ENCODE measurements at regions not wholly inside any gene's neighbourhood (a gene's known extent, or its start where the extent isn't known, plus 50 kb on each side); places are given as distances from the start of the nearest gene placed in this dataset.
"Not testable (repeated sequence)": the region's sequence is repeated elsewhere in the genome, so short reads cannot be mapped to it uniquely, and the experiment has no call there.

- ATAC-seq = no peak
Observed at GRCh38 chr11:69869311-69869939, 50.2 kb upstream of the FGF3 start.

GRCh38 chr11:69870766-69871165 lies 51.5 kb upstream of the FGF3 start:
- intact Hi-C loops (cut with DNase I, micrococcal nuclease) = no loop called here
- ATAC-seq (no peak), DNase-seq (no peak)

More at GRCh38 chr11:69869311-69869939, 50.2 kb upstream of the FGF3 start:
- DNase-seq = no peak
- intact Hi-C loops (cut with DNase I, micrococcal nuclease) = no loop called here

DNA sequence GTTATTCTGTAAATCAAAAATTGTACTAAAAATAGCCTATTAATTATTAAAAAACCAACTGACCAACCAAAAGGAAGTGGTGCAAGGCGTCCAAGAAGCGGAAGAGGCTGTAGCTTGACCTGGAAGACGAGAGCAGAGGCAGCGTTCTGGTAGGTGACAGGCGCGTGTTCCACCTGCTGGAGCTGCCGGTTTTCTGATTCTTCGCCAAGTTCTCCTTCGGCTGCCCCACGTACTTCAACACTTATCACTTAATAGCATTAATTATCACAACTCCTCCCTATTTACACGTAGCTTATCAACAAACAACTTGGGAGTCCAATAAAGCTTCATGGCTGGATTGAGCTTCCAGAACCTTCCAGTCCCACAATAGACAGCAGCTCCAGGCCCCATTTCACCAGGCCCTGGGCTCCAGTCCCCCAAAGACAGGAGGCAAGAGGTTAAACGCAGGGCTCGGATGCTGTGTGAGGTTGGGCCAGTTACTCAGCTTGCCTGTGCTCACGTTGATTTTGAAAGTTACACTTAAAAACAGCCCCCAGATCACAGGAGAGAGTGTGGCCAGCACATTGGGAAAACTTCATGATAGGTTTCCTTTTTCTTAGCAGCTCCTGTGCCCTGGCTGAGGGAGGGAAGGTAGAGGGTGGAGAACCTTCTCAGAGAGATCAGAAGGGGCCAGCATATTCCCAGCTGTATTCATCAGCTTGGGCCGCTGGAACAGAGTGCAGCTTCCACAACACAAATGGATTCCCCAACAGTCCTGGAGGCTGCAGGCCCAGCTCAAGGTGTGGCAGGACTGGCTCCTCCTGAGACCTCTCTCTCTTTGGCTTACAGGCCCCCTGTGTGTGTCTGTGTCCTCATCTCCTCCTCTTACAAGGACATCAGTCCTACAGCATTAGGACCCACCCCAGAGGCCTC lies 54.2 kb upstream of the FGF3 start:
- peak in 1 of 2 donors; percentile 11 for DNase-seq
- intact Hi-C loops (cut with DNase I, micrococcal nuclease) = no loop called here
- no peak for ATAC-seq

DNA sequence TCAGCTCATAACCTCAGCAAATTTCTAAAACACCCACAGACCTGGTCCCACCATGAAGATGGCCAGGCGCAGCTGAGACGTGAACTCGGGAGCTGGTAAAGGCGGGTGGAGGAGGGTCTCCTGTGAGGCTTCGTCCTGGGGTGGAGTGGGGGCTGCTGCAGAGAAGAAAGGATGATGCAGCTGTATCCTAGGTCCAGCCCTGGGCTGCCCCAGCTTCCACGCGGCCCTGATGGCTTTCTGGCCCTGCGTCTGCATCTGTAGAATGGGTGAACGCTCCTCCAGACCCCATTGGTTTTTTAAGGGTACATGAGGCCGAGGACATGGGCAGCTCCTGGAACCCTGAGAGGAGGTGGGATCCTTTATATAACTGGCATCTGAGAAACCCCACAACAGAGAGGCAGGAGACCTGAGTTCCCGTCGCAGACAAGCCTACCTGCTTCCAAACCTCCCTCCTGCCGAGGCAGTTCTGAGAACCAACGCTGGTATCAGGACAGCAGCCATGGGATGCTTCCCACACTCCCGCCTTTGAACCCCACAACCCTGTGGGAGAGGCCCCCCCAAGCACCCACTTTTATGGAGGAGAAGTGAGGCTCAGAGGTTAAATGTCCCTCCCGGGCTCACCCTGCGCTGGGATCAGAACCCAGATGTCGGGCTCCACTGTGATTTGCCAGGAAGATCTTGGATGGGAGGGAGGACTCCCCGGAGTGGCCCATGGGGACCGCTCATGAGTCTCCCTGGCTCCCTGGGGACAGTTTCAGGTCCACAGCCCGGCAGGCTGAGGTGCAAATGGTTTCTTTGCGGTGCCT lies 55.2 kb upstream of the FGF3 start:
- intact Hi-C loops (cut with DNase I, micrococcal nuclease) = no loop called here
- DNase-seq = peak in 1 of 2 donors; percentile 15
- no peak for ATAC-seq

DNA sequence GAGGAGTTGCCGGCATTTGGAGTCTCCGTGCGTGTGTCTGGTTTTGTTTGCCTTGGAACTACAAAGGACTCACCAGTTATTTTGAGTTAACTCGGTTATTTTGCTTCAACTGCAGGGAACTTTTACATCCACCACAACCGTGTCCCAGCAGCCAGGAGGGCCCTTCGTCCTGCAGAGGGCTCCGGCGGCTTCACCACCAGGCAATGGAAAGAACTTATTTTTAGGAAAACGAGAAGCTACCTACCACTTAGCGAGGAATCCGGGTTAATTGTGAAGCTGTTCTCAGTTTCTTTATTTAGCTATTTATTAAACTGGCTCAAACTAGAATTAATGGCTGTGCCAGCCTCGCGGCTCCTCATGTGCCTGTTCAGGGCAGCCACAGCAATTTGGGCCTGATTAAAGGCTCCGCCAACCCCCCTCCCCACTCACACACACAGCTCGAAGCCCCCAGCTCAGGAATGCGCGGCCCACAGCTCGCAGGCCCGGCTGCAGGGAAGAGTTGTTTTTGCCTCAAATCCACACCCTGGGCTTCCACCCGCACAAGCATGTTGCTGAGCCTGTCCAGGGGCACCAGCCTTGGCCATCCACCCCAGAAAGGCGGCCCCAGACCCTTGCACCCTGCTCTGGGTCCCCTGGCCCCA lies 55.9 kb upstream of the FGF3 start:
- intact Hi-C loops (cut with DNase I, micrococcal nuclease) = no loop called here
- DNase-seq (peak in 1 of 2 donors; percentile 2), ATAC-seq (no peak)

DNA sequence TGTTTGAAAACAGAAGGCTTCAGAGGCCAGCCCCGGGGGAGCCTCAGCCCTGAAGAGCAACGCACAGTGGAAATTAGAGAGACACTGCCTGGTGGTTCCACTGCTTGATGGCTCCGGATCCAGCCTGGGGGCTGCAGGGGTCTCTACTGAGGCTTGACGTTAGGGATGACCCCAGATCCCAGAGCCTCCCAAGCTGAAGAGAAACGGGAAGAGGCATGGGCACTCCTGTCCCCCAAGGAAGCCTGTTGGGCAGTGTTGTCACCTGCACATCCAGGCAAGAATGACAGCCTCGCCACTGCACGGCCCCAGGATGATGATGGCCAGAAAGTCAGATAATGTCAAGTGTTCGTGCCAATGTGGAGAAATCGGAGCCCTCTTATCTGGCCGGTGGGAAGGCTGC lies 56.8 kb upstream of the FGF3 start:
- ATAC-seq (no peak), DNase-seq (peak in 1 of 2 donors; percentile 9)
- intact Hi-C loops (cut with DNase I, micrococcal nuclease) = no loop called here

GRCh38 chr11:69877235-69877634 lies 58.0 kb upstream of the FGF3 start:
- DNase-seq = no peak
- no peak for ATAC-seq
- intact Hi-C loops (cut with DNase I, micrococcal nuclease) = no loop called here

GRCh38 chr11:69877704-69878103 lies 58.5 kb upstream of the FGF3 start:
- DNase-seq; intact Hi-C loops (cut with DNase I, micrococcal nuclease); ATAC-seq: not testable (repeated sequence)

DNA sequence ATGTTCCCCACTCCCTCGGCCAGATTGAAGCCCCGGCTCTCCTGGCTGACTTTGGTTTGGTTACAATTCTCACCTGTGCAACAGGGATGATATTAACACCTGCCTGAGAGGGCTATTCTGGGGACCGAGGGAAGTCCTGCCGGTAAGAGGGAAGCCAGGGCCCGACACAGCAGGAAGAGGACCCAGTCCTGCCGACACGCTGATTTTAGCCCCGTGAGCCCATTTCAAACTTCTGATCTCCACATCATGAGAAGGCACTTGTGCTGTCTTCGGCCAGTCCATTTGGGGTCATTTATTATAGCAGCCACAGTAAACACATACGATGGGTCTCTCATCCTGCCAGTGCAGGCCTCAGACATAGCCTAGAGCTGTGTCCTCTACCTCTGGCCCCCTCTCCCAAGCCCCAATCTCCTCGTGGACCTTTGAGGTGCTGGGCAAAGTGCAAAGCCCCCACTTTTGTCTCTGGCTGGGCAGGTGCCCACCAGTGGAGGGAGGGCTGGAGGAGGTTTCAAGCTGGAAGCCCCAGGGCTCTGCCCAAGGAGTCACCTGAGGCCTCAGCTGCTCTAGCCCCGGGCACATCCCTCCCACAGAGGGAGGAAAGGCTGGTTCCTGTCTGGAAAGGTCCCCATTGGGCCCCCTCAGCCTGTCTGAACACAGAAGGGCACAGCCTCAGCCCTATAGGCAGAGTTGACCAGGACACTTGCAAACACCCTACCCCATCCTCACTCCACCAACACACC lies 59.1 kb upstream of the FGF3 start:
- DNase-seq (peak in 1 of 2 donors; percentile 5), ATAC-seq (no peak)
- intact Hi-C loops (cut with DNase I, micrococcal nuclease) = no loop called here

GRCh38 chr11:69878927-69879728 lies 59.9 kb upstream of the FGF3 start:
- ATAC-seq (no peak), DNase-seq (no peak)
- intact Hi-C loops (cut with DNase I, micrococcal nuclease) = no loop called here

DNA sequence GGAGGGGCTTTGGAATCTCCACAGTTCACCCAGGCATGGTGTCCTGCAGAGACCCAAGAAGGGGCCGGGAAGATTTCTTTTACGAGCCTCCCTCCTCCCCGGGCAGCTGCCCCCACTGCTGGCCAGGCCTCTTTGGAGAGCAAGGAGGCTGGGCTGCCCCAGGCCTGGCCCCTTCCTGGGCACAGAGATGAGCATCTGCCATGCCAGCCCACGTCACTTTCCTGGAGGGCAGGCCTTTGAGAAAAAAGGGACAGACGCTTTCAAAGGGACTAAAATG lies 60.5 kb upstream of the FGF3 start:
- intact Hi-C loops (cut with DNase I, micrococcal nuclease) = loop anchor here in 1 of 2 donors (10.0 kb wide), 1 partner anchor 155 kb away; no protein-coding TSS in a partner anchor
- ATAC-seq (no peak), DNase-seq (no peak)

DNA sequence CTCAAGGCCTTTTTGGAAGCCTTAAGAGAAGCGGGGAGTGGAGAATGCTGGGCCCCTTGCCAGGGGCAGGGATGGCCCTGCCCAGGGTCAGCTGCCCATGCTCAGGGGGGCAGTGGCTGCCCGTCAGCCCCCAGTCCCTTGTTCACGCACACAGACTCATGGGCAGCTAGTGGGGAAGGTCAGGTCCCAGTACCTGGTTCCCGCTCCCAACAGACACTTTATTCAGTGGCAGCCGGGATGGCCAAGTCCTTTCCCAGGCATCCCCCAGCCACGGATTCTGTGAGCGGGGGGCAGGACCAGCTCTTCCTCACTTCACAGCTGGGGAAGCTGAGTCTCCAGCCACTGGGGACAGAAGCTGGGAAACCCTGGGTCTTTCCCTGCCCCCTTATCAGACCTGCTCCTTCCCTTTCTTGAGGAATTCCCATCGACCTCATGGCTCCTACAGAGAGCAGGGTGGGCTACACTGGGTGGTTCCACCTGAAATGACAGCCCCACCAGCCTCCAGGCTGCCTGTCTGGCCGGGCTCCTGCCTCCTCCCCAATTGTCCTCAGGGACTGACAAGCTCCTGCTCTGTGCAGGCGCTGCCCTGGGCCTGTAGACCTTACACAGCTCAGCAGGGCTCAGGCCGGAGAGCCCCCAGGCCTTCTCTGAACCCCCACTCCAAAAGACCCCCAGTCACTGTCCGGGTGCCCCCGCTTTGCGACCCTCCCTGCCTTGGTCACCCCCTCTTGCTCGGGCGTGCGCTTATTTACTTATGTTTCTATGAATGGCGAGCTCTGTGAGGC lies 61.0 kb upstream of the FGF3 start:
- intact Hi-C loops (cut with DNase I, micrococcal nuclease) = loop anchor here in 1 of 2 donors (10.0 kb wide), 1 partner anchor 155 kb away; no protein-coding TSS in a partner anchor

GRCh38 chr11:69880826-69881445 lies 61.7 kb upstream of the FGF3 start:
- ATAC-seq (no peak), DNase-seq (no peak)
- intact Hi-C loops (cut with DNase I, micrococcal nuclease) = loop anchor here in 1 of 2 donors (10.0 kb wide), 1 partner anchor 156 kb away; no protein-coding TSS in a partner anchor

More for the DNA sequence above, 61.0 kb upstream of the FGF3 start:
- ATAC-seq (no peak), DNase-seq (no peak)

DNA sequence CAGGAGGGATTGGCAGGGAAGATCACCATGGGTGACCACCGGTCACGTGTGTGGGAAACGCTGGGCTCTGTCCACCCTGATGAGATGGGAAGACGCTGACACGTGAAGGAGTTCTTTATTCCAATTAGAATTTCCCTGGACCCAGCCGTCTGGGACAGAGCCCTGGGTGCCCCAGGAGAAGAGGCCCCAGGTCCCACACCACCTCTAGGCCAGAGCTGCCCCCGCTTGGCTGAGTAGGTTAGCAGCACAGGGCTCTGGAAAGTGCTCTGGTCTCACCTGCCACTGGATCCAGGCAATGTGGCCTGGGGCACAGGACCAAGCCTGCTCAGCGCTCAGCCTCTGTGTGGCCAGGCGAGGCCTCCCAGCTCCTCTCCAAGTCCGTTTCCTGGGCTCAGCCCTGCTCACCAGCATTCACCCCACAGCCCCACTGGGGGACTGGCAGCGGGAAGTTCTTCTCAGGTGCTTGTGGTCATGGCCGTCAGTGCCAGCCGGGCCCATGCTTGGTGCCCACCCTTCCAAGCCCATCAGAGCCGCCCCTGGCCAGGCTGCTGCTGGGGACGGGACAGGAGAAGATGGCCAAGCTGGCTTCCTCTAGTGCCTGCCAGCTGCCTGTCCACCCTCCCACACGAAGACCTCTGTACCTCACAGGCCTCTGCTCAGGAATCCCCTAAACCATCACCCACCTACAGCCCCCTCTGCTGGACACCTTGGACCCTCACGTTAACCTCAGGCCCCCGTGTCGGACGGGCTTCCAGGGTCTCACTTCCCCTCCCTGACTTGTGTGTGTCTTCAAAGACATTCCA lies 62.5 kb upstream of the FGF3 start:
- intact Hi-C loops (cut with DNase I, micrococcal nuclease) = loop anchor here in 1 of 2 donors (10.0 kb wide), 1 partner anchor 157 kb away; no protein-coding TSS in a partner anchor
- no peak for DNase-seq
- ATAC-seq = no peak

DNA sequence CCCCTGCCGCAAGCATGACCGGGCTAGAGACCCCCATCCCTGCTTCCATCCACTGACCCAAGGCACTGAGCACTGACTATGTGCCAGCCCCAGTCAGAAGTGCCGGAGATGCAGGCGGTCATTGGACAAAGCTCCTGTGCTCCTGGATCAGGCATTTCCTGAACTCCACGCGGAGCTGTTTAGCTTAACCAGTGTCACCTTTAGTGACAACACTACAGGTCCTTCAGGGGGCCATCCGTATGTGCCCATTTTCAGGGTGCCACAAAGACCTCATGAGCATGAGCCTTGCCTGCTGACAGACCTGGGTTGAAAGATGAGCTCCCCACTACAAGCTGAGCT lies 63.0 kb upstream of the FGF3 start:
- intact Hi-C loops (cut with DNase I, micrococcal nuclease) = loop anchor here in 1 of 2 donors (10.0 kb wide), 1 partner anchor 157 kb away; no protein-coding TSS in a partner anchor
- DNase-seq = no peak
- ATAC-seq = no peak
